GM19372 (cell line): ENCODE measurements at regions not wholly inside any gene's neighbourhood (a gene's known extent, or its start where the extent isn't known, plus 50 kb on each side); places are given as distances from the start of the nearest gene placed in this dataset.
"Not testable (repeated sequence)": the region's sequence is repeated elsewhere in the genome, so short reads cannot be mapped to it uniquely, and the experiment has no call there.

Experiments
- ATAC-seq: cut with Tn5 transposase; IDR thresholded peaks from one replicate; pipeline ENCODE4 v1.9.1; 2021; ENCODE audit warnings: mild to moderate bottlenecking, low read depth, moderate library complexity; ENCODE audit not compliant: unreplicated experiment

DNA sequence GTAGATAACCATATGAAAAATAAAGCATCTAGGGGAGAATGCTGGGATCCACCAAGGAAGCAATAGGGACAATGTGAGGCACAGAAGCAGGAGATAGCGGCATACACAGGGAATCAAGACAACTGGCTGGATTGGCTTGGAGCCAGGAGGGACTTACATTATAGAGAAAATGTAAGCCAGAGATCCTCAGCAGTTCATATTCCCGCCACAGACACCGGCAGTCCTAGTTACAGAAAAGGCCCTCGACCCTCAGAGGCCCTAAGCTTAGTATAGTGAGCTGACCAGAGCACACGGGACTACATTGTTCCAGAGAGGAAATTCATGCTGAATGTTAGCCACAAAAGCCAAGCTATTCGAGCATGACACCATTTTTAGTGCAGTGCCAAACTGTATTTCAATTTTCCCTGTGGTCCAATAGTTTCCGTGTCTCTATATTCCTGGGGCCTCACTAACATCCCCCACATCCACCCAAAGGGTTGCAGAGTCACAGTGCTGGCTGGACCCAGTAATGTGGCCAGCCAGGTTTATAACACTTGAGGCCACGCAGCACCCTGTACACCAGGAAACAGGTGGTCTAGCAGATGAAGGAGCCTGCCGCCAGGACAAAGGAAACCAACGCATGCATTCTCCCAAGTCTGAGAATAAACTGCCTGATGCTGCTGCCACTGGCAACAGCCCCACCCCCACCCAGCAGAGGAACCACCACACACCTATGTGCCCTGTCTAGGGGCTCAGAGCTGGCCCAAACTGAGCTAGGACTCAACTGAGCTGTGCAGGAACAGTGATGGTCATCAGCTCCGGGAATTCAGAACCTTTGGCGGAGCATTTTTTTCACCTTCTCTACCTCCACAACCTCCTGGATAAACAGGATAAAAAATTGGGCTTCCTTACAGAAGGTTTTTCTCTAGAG lies 693.2 kb upstream of the CHD1 start:
- ATAC-seq = no peak

DNA sequence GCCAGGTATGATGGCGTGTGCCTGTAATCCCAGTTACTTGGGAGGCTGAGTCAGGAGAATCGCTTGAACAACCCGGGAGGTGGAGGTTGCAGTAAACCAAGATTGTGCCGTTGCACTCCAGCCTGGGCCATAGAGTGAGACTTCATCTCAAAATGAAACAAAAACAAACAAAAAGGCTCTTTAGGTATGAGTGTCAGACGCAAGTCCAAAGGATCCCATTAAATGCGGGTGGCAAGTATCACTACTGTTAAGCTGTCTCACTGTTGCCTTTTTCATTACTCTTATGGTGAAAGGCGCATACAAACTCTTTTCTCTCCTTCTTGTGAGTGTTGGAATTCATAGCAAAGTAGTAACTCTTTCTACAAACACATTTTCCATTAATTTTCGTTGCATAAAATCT lies 688.5 kb upstream of the CHD1 start:
- no peak for ATAC-seq

DNA sequence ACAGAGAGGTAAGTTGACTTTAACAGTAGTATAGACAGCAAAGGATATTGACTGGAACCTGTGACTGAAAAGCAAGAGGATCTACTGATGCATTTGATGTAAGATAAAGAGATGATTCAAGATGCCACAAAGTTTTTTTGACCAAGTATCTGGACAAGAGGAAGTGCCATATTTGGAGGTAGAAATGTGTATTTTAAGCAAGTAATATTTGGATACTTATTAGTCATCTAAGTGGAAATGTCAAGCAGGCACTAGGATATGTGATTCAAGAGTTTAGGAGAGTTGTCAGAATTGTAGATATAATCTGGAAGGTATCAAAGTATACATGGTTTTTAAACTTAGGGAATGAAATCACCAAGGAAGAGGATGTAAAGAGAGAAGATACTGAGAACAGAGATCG lies 686.1 kb upstream of the CHD1 start:
- no peak for ATAC-seq

DNA sequence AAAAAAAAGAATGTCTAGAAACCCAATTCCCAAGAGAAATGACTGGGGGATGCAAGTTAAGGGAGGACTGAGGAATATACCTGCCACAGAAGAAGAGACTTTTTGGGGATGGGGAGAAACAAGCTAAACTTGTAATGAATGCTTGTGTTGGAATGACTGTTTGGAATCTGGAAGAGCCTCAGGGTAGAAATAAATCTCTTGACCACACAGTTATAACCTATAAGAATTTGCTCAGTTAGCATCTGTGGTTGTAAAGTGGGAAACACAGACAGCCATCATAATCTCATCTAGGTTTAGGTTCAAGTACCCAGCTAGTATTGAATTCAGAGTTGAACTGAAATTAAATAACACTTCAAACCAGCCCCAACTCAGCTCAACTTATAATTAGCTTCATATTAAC lies 678.3 kb upstream of the CHD1 start:
- no peak for ATAC-seq

DNA sequence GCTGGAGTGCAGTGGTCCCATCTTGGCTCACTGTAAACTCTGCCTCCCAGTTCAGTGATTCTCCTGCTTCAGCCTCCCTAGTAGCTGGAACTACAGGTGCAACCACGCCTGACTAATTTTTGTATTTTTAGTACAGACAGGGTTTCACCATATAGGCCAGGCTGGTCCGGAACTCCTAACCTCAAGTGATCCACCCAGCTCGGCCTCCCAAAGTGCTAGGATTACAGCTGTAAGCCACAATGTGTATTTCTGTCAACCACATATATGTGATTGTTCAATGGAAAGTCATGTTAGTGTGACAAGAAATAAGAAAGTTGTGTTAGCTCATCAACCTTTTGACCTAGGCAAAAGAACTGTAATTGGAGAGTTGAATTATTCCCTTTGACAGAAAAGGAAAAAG lies 677.1 kb upstream of the CHD1 start:
- ATAC-seq = no peak

DNA sequence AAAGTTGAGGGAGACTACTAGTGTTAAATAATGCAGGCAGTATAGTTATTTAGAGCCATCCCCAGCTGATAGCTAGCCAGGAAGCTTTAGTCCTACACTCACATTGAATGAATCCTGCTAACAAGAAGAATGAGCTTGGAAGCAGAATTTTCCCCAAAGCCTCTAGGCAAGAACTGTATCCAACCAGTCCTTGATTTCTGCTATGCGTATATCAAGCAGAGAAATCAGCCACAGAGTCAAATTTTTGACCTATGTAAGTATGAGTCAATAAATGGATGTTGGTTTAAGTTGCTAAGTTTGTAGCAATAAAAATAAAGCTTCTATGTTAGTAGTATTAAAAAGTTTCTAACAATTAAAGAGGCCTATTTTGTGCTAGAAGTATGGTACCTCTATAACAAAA lies 672.1 kb upstream of the CHD1 start:
- no peak for ATAC-seq

DNA sequence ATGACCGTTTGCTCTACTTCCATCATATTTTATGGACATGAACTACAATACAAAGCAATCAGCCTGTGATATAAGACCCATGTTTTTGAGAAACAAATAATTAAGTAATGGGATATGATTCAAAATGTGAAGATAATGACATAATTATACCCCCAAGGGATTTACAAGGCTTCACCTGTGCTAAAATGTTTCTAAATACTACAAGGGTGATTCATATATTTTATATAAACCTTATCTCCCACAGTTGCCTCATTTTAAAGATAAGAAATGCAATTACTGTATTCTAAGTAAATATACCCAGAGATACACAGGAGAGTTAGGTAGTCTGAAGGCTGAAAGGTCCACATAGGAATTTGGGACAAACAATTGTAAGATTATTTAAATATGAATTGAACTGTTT lies 662.0 kb upstream of the CHD1 start:
- no peak for ATAC-seq

DNA sequence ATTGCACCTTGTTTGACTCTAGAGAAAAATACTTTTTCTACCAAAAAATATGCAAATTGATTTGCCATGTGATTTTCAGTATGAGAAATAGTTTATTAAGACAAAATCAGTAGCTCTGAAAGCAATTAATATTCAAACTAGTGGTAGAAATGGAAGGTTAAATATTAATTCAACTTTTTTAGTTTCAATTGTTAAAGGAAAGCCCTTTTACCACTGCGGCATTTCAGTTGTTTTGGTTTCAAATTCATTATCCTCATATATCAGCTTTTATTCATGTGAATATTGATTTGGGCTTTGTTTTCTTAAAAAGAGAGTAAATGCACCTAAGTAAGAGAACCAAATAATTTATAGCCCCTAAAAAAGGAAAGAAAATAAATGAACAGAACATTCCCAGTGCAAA lies 660.6 kb upstream of the CHD1 start:
- no peak for ATAC-seq

DNA sequence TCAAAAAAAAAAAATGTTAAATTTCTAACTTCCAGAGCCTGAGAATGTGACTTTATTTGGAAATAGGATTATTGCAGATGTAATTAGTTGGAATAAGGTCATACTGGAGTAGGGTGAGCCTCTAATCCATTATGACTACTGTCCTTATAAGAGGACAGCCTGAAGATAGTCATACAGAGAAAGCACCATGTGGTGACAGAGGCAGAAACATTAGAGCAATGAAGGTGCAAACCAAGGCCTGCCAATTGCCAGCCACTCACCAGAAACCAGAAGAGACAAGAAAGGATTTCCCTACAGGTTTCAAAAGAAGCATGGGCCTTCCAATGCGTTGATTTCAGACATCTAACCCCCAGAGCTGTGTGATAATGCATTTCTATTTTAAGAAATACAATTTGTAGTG lies 659.2 kb upstream of the CHD1 start:
- ATAC-seq = peak; percentile 55

DNA sequence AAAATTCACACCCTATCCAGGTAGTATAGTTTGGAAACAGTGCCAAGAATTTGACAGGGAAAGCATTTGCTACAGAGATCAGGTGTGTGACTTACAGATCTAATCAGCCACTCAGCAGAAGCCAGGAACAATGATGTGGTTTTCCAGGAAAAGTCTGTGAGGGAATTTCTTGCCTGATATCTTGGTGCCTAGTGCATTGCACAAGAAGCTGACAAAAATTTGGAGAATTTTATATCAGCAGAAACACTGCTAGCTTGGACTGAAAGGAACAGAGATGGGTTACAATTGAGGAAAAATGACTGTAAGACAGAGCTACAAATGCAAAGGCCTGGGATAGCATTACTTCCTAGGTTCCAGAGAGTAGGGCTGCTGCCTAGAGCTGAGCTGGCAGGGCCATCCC lies 658.1 kb upstream of the CHD1 start:
- ATAC-seq = no peak

DNA sequence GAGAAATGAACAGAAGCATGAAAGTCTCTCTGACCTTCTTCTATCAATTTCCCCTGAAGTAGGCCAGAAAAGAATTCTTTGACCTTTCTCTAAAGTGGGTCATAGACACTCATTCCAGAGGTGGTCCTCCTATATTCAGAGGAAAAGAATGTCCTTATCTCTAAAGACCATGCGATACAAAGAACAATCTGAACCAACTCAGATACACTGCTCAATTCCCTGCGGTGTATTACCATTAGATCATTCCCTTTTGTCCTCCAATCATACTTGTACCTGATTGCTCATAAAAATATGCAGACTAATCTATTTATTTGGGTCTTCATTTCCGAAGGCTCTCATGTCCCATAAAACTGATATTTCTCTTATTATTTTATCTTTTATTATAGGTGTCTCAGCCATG lies 652.4 kb upstream of the CHD1 start:
- ATAC-seq = not testable (repeated sequence)

DNA sequence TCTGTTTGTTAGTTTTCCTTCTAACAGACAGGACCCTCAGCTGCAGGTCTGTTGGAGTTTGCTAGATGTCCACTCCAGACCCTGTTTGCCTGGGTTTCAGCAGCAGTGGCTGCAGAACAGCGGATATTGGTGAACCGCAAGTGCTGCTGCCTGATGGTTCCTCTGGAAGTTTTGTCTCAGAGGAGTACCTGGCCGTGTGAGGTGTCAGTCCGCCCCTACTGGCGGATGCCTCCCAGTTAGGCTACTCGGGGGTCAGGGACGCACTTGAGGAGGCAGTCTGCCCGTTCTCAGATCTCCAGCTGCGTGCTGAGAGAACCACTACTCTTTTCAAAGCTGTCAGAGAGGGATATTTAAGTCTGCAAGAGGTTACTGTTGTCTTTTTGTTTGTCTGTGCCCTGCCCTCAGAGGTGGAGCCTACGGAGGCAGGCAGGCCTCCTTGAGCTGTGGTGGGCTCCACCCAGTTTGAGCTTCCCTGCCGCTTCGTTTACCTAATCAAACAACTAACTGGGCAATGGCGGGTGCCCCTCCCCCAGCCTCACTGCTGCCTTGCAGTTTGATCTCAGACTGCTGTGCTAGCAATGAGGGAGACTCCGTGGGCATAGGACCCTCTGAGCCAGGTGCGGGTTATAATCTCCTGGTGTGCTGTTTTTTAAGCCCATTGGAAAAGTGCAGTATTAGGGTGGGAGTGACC lies 634.3 kb upstream of the CHD1 start:
- not testable (repeated sequence) for ATAC-seq

DNA sequence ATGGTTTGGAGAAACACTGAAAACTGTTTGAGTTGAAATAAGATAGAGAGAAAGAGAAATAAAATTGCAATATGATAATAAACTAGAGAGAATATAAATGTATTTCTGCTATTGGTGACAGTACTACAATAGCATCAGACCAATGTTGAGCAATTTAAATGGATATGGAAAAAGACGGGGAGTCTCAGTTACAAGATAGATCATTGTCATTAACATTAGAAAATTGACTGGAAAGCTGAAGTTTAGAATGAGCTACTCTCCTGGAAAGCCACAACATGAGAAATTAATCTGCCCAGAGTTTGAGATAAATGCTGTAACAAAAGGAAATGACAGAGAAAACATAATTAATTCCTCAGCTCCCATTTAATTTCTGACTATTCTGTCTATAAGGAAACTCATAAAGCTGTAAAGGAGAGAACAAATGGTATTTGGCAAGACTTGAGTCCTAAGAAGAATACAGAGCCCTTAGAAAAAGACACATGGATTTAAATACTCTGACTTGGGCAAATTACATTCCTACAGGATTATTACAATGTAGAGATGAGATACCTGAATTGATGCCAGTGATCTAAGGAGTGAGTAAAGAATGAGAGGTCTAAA lies 624.5 kb upstream of the CHD1 start:
- no peak for ATAC-seq

DNA sequence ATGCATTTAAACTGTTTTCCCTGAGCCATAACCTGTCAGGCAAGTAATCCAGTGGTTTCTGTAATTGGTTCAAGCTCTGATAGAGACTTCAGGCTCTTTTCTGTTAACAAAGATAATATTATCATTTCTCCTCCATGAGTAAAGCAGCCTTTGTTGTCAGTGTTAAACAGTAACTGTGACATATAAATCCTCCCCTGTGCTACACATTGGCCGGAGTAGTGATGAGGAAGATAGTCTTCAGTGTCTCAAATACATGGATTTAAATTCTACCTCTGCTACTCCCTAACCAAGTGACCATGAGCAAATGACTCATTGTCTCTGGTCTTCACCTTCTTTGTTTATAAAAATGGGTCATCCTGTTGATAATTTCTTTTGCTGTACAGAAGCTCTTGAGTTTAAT lies 615.5 kb upstream of the CHD1 start:
- no peak for ATAC-seq

DNA sequence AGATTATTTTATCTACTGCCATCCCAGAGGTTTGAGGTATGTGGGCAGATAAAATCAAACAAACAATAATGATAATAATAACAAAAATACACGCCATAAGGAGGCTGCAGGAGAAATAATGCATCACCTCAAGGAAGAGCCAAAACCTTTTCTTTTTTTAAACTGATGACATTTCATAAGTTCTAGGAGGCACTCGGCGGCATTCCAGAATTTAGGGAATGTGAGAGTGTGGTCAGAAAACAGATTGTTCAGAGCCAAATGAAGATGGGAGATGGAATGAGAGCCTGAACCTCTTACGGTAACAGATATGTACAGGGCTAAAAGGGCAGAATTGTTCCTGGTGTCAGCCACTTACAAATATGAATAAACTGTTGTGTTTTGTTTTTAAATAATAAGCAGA lies 615.0 kb upstream of the CHD1 start:
- ATAC-seq = no peak

DNA sequence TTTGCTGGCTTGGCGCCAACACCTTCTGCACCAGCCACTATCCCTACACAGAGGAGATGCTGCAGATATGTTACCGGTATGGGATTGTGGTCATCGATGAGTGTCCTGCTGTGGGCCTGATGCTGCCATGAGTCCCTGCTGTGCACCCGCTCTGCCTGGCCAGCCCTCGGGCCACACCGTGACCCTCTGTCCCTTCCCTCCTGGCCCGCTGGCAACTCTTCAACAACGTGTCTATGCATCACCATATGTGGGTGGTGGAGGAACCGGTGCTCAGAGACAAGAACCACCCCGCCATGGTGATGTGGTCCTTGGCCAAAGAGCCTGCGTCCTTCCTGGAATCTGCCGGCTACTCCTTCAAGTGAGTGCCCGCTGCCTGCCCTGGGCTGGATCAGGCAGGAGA lies 605.4 kb upstream of the CHD1 start:
- not testable (repeated sequence) for ATAC-seq

DNA sequence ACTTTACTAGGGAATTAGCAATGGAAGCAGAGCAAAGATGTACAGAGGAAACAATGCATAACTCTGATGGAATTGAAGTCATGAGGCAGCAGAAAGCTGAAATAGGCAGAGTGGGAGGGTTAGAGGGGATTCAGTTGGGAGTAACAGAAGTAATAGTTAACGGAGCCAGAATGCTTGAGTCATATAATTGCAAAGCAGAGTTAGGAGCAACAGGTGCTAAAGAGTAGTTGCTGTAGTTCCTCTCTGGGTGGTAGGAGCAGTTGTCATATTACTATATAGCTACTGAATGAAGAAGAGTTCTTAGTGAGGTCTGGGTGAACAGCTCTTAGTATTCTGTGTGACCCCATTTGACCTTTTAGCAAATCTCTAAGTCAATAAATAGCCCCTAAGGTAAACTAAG lies 592.9 kb upstream of the CHD1 start:
- ATAC-seq = not testable (repeated sequence)

DNA sequence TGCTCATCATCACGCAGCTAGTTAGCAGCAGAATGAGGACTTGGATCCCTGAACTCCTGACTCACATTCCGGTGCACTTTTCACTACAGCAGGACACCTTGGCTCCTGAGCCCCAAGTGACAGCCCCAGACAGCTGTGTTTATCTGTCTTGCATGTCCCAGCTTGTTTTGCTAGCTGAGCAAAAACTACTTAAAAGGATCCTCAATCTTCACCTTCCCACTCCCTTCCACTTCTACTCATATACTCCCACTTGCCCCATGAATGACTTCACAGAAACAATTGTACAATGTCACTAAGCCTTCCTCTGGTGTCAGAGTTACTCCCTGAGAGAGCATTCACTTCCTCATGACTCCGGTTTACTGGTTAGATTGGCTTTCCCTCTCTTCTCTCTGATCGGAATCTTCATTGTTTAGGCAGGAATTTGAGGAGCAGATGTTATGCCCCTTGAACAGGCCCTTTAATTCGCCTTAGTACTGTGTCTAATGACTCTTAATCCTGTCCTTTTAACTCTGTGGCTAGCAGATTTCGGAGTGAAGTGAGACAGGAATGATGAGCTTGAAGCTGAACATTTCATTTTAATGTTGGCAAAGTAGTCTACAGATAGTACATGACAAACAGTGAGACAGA lies 587.2 kb upstream of the CHD1 start:
- ATAC-seq = not testable (repeated sequence)

DNA sequence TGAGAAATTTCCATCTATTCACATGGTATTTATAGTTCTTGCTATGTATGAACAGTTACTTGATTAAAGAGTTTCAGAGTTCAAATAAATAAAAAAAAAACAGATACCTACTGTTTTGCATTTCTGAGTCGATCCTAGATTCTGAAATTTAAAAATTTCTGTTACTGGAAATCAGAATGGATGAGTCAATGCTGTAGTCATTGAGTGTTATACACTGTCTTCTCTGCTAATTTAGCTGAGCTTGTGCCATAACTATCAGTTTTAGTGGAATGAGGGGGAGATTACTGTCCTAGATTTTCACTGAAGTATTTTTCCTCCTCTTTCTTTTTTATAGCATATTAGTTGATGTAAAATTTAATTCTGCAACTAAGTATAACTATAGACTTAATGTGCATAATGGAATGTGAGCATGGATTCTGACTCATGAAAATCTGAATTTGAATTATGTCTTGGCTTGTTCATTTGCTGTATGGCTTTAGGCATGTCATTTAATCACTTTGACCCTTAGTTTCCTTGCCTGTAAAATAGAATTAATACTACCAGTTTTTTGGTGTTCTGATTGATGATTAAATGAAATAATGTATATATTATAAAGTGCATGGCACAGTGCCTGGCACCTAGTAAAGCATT lies 581.5 kb upstream of the CHD1 start:
- ATAC-seq = not testable (repeated sequence)

DNA sequence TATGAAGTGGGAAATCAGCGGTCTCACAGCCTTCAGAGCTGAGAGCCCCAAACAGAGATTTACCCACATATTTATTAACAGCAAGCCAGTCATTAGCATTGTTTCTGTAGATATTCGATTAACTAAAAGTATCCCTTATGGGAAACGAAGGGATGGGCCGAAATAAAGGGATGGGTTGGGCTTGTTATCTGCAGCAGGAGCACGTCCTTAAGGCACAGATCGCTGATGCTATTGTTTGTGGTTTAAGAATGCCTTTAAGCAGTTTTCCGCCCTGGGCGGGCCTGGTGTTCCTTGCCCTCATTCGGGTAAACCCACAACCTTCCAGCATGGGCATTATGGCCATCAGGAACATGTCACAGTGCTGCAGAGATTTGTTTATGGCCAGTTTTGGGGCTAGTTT lies 580.3 kb upstream of the CHD1 start:
- ATAC-seq = not testable (repeated sequence)

DNA sequence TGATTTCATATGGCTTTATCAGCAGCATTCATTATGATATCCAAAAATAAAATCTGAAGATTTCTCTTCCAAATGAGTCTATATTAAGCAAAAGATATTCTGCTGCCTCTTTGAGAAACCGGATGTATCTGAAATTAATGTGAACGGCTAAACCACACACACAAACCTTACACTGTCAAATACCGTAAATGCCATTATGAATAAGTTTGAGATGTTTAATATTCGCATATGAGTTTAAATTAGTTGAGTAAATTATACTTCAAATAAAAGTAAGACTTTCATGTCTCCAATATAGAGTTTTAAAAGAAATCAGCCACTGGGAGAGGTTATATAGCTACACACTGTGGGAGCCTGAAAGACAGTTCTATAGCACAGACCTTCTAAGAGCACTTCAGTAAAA lies 566.6 kb upstream of the CHD1 start:
- not testable (repeated sequence) for ATAC-seq
